Esophagus muscularis mucosa (tissue), 4 donors: ENCODE measurements at regions not wholly inside any gene's neighbourhood (a gene's known extent, or its start where the extent isn't known, plus 50 kb on each side); places are given as distances from the start of the nearest gene placed in this dataset.
"Not testable (repeated sequence)": the region's sequence is repeated elsewhere in the genome, so short reads cannot be mapped to it uniquely, and the experiment has no call there.

Source experiments
- EP300 ChIP-seq: sonication (generic); formaldehyde crosslinking; IDR thresholded peaks from one replicate; pipeline ENCODE4 v1.6.1; 2017; ENCODE audit warnings: antibody characterized with exemption
- POLR2A ChIP-seq: fragments of 450-650 bp; IDR thresholded peaks from one replicate; pipeline ENCODE4 v1.6.1; 2017; ENCODE audit warnings: antibody characterized with exemption, moderate library complexity, mild to moderate bottlenecking, low read depth
- POLR2AphosphoS5 ChIP-seq, 2 donors: sonication (generic); formaldehyde crosslinking; IDR thresholded peaks; one replicate each; pipeline ENCODE4 v1.6.1; 2017; ENCODE audit warnings: antibody characterized with exemption in 2 of 2
- TF ChIP-seq, protein P1 (sequence below), 3 experiments: fragments of 200-600 bp in 2 of 3; fragments of 450-650 bp in 1 of 3; sonication (generic) in 2 of 3; IDR thresholded peaks; one replicate each; pipeline ENCODE4 v1.5.1; 2017 to 2019; ENCODE audit warnings: antibody characterized with exemption in 3 of 3, mild to moderate bottlenecking in 2 of 3, moderate library complexity in 1 of 3

DNA sequence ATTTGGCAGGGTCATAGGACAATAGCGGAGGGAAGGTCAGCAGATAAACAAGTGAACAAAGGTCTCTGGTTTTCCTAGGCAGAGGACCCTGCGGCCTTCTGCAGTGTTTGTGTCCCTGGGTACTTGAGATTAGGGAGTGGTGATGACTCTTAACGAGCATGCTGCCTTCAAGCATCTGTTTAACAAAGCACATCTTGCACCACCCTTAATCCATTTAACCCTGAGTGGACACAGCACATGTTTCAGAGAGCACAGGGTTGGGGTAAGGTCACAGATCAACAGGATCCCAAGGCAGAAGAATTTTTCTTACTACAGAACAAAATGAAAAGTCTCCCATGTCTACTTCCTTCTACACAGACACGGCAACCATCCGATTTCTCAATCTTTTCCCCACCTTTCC, 74.7 kb downstream of the LAT start:
- TF ChIP-seq EP300; POLR2A; POLR2AphosphoS5 (IDR thresholded peaks at IDR 0.05): not testable (repeated sequence)
- TF ChIP-seq, protein P1, sequence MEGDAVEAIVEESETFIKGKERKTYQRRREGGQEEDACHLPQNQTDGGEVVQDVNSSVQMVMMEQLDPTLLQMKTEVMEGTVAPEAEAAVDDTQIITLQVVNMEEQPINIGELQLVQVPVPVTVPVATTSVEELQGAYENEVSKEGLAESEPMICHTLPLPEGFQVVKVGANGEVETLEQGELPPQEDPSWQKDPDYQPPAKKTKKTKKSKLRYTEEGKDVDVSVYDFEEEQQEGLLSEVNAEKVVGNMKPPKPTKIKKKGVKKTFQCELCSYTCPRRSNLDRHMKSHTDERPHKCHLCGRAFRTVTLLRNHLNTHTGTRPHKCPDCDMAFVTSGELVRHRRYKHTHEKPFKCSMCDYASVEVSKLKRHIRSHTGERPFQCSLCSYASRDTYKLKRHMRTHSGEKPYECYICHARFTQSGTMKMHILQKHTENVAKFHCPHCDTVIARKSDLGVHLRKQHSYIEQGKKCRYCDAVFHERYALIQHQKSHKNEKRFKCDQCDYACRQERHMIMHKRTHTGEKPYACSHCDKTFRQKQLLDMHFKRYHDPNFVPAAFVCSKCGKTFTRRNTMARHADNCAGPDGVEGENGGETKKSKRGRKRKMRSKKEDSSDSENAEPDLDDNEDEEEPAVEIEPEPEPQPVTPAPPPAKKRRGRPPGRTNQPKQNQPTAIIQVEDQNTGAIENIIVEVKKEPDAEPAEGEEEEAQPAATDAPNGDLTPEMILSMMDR (IDR thresholded peaks at IDR 0.05), result not testable (repeated sequence)
